ENCODE measurements at regions not wholly inside any gene's neighbourhood (a gene's known extent, or its start where the extent isn't known, plus 50 kb on each side); places are given as distances from the start of the nearest gene placed in this dataset.

- H3K4me3 ChIP-seq: no peak overlapping the region
- H3K27ac ChIP-seq: peak overlapping the region; percentile 32 to 40
- no peaks in the 10 kb centered on the region for H3K36me3 ChIP-seq
- H3K4me1 ChIP-seq: peaks cover 0 to 11% of the 10 kb centered on the region in 2 donors
- no peak for DNase-seq (ENCODE audit: low spot score)
- no peaks in the 10 kb centered on the region for H3K27me3 ChIP-seq
- TF ChIP-seq CTCF (IDR thresholded peaks at IDR 0.05): no peak
- H3K9me3 ChIP-seq: peaks cover 0 to 11% of the 10 kb centered on the region in 2 donors
Measured at GRCh38 chr13:46490129-46490528, 62.8 kb upstream of the LRCH1 start.

GRCh38 chr13:46489586-46490023, 63.4 kb upstream of the LRCH1 start:
- Histone ChIP-seq H3K27ac (peak overlapping the region; percentile 32 to 40), H3K27me3 (no peaks in the 10 kb centered on the region), H3K9me3 (peaks cover 0 to 16% of the 10 kb centered on the region in 2 donors), H3K4me3 (no peak overlapping the region), H3K36me3 (no peaks in the 10 kb centered on the region), H3K4me1 (peaks cover 0 to 11% of the 10 kb centered on the region in 2 donors)
- DNase-seq (ENCODE audit: low spot score): peak; percentile 64
- TF ChIP-seq CTCF (IDR thresholded peaks at IDR 0.05): no peak

GRCh38 chr13:46487748-46488147, 65.2 kb upstream of the LRCH1 start:
- Histone ChIP-seq H3K27ac (no peak overlapping the region), H3K27me3 (no peaks in the 10 kb centered on the region), H3K36me3 (no peaks in the 10 kb centered on the region), H3K9me3 (peaks cover 10 to 33% of the 10 kb centered on the region in 2 donors), H3K4me1 (peaks cover 0 to 11% of the 10 kb centered on the region in 2 donors), H3K4me3 (no peak overlapping the region)
- DNase-seq (ENCODE audit: low spot score): no peak
- TF ChIP-seq CTCF (IDR thresholded peaks at IDR 0.05): no peak

GRCh38 chr13:46486270-46486669, 66.7 kb upstream of the LRCH1 start:
- Histone ChIP-seq H3K36me3 (no peaks in the 10 kb centered on the region), H3K27me3 (no peaks in the 10 kb centered on the region), H3K9me3 (peaks cover 10 to 35% of the 10 kb centered on the region in 2 donors), H3K4me3 (no peak overlapping the region), H3K4me1 (peaks cover 0 to 11% of the 10 kb centered on the region in 2 donors), H3K27ac (no peak overlapping the region)
- no peak for DNase-seq (ENCODE audit: low spot score)
- no peak for TF ChIP-seq CTCF (IDR thresholded peaks at IDR 0.05)

GRCh38 chr13:46484561-46484960, 68.4 kb upstream of the LRCH1 start:
- TF ChIP-seq CTCF (IDR thresholded peaks at IDR 0.05): no peak
- Histone ChIP-seq H3K27ac (no peak overlapping the region), H3K36me3 (no peaks in the 10 kb centered on the region), H3K9me3 (peaks cover 10 to 36% of the 10 kb centered on the region in 2 donors), H3K4me3 (no peak overlapping the region), H3K27me3 (no peaks in the 10 kb centered on the region), H3K4me1 (peaks cover 0 to 5% of the 10 kb centered on the region in 2 donors)
- no peak for DNase-seq (ENCODE audit: low spot score)

GRCh38 chr13:46481166-46481565, 71.8 kb upstream of the LRCH1 start:
- Histone ChIP-seq H3K36me3 (no peaks in the 10 kb centered on the region), H3K4me3 (no peak overlapping the region), H3K4me1 (no peaks in the 10 kb centered on the region), H3K27me3 (no peaks in the 10 kb centered on the region), H3K9me3 (peaks cover 10 to 33% of the 10 kb centered on the region in 2 donors), H3K27ac (no peak overlapping the region)
- no peak for DNase-seq (ENCODE audit: low spot score)
- no peak for TF ChIP-seq CTCF (IDR thresholded peaks at IDR 0.05)
